NCI-H774 (cell line): ENCODE measurements at regions not wholly inside any gene's neighbourhood (a gene's known extent, or its start where the extent isn't known, plus 50 kb on each side); places are given as distances from the start of the nearest gene placed in this dataset.
"Not testable (repeated sequence)": the region's sequence is repeated elsewhere in the genome, so short reads cannot be mapped to it uniquely, and the experiment has no call there.

Experiments used
- DNase-seq: peaks from one replicate; lab custom pipeline; 2025; lab: John Stamatoyannopoulos, UW

DNA sequence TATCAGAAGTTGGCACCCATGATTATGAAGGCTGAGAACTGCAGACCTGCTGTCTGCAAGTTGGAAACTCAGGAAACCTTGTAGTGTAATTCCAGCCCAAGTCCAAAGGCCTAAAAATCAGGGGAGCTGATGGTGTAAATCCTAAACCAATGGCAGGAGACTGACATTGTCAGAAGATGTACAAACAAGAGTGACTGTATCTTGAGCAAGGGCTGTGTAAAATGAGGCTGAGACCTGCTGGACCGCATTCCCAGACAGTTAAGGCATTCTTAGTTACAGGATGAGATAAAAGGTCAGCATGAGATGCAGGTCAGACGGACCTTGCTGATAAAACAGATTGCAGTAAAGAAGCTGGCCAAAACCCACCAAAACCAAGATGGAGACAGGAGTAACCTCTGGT lies 147.7 kb downstream of the COG6 start:
- DNase-seq: no peak

DNA sequence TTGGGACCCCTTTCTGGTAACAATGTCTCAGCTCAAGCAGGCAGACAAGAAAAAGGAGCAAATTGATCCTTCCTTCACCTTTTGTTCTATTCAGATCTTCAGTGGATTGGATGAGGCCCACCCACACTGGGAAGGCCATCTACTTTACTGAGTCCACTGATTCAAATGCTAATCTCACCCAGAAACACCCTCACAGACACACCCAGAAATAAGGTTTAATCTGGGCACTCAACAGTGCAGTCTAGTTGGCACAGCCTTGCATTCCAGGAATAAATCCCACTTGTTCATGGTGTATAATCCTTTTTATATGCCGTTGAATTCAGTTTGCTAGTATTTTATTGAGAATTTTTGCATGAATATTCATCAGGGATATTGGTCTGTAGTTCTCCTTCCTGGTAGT lies 148.4 kb downstream of the COG6 start:
- no peak for DNase-seq

DNA sequence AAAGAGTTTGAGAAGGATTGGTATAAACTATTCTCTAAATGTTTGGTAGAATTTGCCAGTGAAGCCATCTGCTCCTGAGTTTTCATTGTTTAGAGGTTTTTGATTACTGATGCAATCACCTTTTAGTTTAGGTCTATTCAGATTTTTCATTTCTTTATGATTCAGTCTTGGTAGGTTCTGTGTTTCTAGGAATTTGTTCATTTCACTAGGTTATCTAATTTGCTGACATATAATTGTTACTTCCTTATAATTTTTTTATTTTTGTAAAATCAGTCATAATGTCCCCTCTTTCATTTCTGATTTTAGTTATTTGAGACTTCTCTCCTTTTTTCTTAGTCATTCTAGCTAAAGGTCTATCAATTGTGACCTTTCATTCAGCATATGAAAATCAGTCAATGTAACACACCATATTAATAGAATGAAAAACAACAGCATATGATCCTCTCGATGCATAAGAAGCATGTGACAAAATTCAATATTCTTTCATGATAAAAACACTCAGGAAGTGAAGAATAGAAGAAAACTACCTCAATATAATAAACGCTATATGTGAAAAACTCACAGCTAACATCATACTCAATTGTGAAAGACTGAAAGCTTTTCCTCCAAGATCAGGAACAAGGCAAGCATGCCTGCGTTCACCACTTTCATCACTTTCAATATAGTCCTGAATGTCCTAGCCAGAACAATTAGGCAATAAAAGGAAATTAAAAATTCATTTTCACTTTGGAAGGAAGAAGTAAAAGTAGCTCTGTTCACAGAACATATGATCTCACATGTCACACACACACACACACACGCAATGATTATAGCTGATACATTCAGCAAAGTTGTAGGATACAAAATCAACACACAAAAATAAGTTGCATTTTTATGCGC lies 149.1 kb downstream of the COG6 start:
- no peak for DNase-seq

DNA sequence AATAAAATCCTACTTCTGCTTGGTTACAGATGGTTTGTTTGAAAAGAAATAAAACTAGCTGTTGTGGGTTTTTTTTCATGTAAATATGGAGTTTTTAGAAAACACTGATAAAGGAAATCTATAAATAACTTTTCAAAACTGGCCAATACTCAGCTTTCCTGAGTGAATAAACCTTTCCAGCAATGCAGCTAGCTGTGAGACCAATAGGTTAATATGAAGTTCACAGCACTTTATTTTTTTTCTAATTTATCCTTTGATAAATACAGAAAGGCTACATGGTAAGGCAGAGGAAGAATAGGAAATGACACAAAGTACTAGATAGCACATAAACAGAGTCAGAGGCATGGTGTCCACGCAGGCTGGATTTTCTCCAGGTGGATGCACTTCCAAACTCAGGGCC lies 154.0 kb downstream of the COG6 start:
- no peak for DNase-seq

DNA sequence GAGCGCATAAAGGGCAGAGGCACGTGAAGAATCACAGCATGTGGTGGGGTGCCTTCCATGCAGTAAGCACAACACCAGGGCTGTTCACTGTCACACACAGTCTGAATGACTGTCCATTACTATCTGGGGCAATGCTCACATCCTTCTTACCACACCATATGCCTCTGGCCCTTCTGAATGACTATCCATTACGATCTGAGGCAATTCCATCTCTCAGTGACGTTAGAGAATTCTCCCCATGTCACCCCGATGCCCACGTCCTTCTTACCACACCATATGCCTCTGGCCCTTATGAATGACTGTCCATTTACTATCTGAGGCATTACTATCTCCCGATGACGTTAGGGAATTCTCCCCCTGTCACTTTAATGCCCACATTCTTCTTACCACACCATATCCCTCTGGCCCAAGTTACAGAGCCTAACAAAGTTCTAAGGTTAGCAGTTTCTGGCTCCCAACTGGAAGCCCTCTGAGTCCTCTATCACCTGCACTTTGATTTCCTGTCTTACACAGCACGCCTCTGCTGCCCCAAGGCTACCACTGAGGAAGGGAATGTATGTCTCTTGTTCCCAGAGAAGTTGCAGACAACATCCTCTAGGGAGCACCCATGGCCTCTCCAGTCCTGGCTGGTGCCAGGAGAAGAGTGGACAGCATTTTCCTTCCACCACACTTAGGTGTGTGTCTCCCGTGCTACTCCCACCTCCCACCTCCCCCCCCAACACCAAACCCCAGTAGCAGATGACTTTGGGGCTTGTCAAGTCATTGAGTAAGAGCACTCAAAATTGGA lies 154.8 kb downstream of the COG6 start:
- no peak for DNase-seq

DNA sequence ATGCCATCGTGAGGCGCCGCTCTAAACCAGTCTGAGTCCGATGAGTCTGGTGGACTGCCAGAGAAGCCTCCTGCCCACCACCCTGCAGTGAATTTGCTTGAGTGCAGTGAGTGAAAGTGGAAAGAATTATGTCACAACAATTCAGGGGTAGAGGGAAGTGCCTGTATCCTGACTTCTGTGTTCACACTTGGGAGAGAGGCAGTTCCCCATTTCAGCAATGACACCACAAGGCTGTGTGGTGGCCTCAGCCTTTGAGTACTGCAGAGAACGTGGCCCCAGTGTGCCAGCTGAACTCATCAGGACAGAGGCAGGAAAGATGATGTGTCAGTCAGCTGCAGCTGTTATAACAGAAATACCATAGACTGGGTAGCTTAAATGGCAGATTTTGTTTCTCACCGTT lies 155.6 kb downstream of the COG6 start:
- no peak for DNase-seq

DNA sequence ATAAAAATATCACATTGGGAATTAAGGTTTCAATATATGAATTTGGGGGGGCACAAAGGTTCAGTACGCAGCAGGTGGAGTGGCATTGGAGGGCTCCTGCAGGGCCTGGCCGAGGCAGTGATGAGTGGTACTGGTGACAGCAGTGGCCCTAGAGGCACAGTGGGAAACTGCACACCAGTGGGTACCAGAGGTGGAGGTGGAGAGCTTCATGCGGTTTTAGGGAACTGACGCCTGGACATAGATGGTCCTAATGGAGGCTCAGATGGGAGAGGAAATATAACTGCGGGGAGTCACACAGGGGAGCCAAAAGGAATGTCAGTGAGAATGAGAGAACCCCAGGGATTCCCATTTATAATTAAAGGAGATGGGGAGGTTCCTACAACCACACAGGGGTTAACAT lies 156.2 kb downstream of the COG6 start:
- no peak for DNase-seq

DNA sequence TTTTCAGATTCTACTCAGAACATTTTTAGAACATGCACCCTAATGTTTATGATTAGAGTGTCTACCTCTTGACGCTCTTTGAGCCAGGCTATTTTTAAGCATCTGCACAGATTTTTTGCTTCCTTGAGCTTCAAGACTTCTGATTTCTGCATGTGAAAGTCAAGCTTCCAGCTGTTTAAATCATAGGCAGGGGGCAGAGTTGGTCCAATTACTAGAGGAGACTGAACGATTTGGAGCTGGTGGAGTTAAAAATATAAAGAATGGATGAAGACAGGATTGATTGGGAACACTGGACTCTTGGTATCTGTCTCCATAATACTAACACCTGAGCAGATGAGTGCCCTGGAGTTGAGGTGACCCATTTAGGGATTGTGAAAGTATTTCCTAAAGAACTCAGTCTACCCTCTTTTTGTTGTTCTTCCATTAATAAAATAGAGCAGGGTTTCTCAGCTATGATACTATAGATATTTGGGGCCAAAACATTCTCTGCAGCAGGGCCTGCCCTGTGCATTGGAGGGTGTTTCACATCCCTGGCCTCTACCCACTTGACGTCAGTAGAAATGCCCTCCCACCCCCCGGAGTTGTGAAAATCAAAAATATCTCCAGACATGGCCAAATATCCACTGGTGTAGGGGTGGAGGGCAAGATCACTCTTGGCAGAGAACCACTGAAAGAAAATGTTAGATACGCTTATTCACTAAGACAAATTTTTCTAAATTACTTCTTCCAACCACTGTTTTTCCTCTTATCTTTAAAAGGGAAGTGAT lies 160.1 kb downstream of the COG6 start:
- no peak for DNase-seq

DNA sequence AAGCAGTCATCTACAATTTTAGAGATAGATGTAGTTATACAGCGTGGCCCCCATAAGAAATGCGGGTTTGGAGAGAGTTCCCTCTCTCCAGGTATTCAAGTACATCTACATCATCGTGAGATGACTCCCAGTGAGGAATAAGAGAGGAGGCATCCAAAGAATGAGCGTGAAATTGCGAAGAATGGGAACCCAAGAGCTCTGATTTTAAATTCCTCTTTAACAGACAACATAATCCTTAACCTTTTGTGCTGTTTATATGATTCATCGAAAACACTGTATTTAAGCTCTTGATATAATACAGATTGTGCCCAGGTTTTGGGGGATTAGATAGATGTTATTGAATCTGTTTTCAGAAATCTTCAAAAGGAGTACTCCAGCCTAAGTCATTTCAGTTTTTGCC lies 161.5 kb downstream of the COG6 start:
- DNase-seq: no peak

DNA sequence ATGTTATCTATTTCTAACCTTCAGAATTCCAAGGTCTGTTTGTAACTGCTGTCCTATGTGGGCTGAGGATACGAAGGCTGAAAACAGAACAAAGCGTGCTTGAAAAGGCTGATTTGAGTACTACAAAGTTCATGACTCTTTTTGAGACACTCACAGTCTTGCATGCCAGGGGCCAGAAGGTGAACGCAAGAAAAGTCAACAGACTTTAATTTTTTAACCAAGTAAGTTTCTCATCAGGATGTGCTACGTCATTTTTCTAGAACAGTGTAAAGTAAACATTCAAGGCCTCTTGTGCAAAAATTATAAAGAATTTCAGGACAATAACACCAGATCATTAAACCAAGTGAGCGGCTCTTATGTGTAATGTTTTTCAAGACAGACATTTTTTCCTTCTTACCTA lies 163.5 kb downstream of the COG6 start:
- DNase-seq: no peak

DNA sequence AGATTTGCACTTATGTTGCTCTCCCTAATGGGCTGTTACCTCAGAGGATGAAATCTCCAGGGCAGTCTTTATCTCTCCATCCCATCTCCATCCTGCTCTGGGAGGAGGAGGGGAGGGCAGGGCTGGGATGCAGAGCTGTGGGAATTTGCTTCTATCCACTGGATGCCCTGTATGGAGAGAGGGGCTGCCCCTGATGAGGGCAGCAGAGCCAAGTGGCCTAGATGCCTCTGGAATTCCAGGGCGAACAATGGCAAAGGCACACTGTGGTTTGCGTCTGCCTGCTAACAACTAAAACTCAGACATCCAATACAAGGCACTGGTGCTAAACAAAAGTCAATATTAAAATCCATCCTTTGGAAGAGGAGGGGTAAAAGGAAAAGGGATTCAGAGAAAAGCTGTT lies 165.1 kb downstream of the COG6 start:
- no peak for DNase-seq

DNA sequence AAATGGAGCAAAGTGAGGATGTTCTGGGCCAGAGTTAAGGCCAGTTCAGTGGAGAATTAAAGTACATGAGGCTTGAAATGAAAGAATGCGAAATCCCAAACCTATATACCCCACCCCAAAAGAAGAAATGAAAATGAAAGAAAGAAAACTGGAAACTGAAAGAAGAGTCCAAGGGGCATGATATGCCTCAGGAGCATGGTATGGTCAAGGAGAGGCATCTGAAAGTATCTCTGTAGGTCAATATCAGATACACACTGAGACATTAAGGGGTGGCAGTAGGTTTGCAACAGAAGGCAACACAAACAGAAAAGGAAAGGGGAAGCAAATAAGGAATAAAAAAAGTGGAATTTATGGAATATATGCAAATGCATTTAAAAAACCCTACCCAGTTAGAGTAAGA lies 166.5 kb downstream of the COG6 start:
- DNase-seq: no peak

DNA sequence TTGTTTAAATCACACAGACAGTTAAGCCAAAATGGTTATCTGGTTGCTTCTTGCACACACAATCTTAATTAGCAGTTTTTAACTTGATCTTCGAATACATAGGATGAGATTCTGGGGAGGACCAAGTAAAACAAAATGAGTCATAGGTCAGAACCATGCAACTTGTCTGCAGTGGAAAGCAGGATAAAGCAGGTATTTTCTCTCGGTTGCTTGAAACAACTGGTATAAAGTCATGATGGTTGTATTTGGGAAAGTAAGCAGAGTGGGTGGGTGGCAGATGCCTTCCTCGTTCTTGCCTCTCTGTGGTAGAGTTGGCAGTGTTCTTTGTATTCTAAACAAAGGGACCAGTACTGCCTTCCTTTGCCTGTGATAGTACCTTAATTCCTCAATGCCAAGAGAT lies 167.0 kb downstream of the COG6 start:
- no peak for DNase-seq

DNA sequence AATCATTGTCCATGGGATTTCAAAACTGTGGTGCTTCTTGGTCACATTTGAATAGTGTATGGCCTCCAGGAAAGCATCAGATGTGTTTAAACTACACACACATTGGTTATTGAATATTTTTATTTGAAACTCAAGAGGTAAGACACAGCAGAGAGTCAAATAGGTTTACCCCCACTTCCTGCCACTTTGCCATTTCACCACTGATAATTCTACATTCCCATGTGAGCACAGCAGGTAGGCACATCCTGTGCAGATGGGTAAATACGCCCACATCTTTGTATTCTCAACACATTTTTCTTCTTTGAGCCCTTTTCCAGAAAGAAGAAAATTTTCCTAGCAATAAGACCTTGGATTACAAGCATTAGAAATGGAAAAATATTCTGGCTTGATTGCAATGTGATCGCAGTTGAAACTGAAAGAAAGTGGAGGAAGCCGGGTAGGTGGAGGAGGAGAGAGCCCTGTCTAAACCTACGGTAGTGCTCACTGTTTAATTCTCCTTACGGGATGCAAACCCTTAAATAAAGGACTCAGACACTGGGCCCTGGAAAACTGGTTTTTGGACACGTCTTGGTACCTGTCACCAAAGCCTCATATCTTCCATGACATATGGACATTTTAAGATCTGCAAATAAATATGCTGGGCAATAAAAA lies 167.7 kb downstream of the COG6 start:
- no peak for DNase-seq

DNA sequence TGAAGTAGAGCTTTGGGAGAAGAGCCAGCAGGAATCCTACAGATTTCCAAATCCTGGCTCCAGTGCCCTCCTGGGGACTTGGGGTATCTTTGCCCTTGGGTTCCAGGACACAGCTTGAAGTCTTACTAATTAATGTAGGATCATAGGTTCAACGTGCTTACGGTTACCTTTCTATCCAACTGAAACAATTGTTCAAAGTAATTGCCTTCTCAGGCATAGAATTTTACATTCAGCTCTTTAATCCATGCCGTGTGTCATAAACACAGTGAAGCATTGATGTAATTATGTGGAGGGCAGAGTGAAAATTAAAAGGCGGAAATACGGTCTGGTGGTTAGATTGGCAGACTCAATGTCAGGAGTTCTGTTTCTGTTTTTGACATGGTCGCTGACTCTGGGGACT lies 170.4 kb downstream of the COG6 start:
- DNase-seq: no peak

DNA sequence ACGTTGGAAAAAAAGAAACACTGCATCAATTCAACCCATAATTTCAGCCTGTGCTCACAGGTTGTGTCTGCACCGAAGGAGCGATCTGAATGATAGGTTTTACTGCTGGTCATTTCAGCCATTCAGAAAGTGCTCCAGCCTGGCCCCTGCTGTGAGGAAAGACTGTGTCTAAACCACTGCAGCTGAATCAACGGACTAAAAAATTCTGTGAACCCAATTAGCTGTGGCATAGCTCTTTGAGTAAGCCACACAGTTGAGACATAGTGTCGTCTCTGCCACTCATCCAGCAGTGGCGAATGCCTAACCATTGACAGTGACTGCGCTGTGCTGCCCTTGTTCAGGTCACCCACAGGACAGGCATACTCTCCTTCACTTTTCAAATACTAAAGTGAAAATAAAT lies 179.8 kb downstream of the COG6 start:
- no peak for DNase-seq

DNA sequence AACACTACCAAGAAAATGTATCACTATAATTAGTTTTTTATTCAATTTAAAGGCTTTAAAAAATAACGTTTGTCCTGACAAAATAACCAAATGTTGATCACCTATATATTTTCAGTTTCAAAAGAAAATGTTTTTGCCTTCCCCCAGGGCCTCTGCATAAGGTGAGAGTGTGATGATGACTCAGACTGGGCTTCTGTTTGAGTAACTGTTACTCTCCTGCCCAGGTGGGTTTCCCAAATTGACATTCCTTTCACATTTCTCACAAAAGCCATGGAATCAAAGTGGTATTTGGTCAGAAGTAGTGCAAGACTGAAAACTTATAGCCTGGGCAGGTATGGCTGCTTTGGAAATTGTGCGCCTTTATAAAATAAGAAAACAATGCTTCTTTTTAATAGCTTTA lies 180.6 kb downstream of the COG6 start:
- DNase-seq: no peak

DNA sequence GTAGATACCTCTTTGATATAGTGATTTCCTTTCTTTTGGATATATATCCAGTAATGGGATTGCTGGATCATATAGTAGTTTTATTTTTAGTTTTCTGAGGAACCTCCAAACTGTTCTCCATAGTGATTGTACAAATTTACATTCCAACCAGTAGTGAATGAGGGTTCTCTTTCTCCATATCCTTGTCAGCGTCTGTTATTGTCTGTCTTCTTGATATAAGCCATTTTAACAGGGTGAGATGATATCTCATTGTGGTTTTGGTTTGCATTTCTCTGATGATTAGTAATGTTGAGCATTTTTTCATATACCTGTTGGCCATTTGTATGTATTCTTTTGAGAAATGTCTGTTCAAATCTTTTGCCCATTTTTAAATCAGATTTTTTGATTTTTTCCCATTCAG lies 182.4 kb downstream of the COG6 start:
- not testable (repeated sequence) for DNase-seq

DNA sequence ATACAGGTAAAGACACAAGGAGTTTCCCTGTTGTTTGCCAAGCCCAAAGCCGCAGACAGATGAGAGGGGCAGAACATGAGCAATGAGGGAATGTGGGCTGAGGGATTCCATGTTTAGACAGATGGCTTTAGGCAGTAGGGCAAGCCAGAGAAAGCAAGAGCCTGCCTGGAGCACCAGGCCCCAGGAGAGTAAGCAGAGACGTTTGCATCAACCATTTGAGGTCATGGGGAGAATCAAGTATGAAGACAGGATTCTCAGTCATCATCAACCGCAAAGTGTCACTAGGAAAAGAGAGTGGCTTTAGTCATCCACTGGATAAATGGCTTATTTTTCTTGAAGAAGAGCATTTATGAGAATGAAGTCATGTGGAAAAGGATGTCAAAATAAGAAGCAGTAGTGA lies 184.7 kb downstream of the COG6 start:
- DNase-seq: no peak

DNA sequence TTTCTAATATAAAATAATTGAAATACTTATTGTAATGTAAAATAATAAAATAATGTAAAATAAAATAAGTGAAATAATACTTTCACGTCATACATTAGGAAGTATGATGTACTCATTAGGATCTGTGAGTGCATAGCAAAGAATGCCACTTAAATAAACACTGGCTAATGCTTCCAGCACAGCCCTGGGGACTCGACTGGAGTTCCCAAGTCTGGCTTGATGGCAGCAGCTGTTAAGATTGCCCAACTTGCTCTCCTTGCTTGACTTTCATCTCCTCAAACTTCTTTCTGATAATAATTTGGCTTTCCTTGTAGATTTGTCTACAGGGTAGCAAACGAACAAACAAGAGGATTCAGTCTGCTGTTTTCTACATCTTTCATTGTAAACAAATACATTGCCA lies 191.9 kb downstream of the COG6 start:
- DNase-seq: no peak

DNA sequence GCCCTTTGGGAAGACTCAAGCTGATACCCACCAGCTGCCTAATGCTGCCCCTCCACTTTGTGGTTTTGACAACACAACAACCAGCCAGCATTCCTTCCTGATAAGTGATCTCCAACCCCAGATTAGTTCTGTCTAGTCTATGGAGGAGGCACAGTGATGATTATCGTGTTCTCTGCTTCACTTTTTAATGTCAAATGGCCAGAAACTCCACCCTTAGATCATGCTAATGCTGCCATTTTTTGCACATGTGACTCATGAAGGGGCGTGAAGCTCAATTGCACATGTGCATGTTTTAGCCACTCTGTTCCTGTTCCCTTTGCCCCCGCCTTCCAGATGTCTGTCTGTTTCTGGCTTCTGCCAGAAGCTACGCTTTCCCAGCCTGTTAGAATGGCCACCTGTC lies 199.8 kb downstream of the COG6 start:
- DNase-seq: no peak

DNA sequence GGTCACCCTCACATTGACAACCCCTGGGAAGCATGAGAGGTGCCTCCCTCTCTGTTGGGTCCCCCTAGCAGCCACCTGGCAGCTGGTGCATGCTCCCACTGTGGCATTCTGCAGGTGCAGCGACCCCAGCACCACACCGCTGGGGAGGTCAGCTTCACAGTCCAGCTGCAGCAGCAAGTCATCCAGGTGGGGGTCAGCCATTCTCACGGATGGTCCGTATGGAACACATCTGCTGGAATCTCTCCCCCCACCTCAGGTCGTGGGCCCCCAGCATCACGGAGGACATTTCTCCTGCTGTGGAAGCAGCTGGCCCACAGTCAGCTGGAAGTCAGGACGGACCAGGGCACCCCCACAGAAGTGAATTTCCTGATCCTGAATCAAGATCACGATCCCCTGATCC lies 201.3 kb downstream of the COG6 start:
- DNase-seq: no peak
